Astrocyte of the spinal cord (primary cell): ENCODE measurements at regions not wholly inside any gene's neighbourhood (a gene's known extent, or its start where the extent isn't known, plus 50 kb on each side); places are given as distances from the start of the nearest gene placed in this dataset.

Experiments
- DNase-seq: peaks from one replicate; pipeline ENCODE4 v3.0.0; 2011; ENCODE audit warnings: low read depth, low spot score
- H3K4me3 ChIP-seq: 2 replicates; pipeline ENCODE4 v1.5.1; 2011; ENCODE audit warnings: low read depth, mild to moderate bottlenecking, low read length, moderate library complexity
- in situ Hi-C: cut with HindIII; loops from 2 replicates; pipeline ENCODE4 v1.10.0; 2017; ENCODE audit warnings: low sequenced_read_pairs
- TF ChIP-seq, protein P1 (sequence below): IDR thresholded peaks from 2 replicates; pipeline ENCODE4 v1.5.1; 2012; ENCODE audit warnings: low read depth, mild to moderate bottlenecking, low read length, inconsistent platforms

DNA sequence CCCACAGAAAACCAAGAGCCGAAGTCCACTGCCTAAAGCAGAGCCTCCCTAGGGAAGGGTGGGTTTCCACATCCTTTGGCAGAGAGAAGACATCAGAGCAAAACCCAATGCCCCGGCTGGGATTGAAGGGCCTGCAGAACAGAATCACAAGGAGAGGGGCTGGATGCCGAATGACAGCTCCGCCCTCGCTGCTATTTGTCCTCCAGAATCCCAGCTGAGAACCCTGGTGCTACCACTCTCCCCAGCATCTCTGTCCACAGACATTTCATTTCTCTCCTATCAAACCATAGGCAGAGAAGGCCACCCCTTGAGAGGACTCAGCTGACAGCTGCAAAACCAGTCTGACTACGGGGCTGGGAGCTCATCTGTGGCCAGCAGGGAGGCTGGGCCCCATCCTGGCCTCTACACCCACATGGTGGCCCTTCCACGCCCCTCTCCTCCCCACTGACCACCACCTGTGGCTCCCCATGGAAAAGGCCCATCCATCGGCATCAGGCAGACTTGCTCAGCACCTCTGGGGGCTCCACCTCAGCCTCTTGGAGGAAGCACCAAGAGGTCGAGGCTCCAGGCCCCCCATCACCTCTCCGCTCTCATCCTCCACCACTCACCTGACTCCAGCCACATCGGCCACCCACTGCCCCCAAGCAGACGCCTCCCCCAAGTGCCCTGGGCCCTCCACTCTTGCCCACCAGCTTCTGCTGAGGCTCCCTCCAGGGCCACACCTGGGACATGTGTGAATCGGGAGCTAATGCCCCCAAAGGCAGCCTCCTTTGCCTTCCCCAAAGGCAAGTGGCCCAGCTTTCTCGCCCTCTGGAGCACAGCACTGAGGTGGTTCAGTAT, 288.5 kb downstream of the C16orf95 start:
- no peak overlapping the region for H3K4me3 ChIP-seq

DNA sequence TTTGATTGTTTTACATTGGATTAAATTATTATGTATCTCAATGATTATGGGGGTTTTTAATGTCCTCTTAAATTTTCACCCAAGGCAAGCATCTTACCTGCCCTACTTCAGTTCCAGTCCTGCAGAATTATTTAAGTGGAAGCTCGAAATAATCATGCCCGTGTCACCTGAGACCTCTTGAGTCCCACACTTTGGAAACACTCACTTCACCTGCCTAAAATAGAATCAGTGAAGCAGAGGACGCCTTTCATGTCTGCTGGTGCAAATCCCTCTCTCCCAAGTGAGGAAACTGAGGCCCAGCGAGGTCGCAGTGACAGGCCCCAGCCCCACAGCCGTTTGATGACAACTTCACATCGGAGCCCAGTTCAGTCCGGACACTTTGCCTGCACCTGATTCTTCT, 284.6 kb downstream of the C16orf95 start:
- in situ Hi-C loops = no loop called here
- DNase-seq = no peak
- TF ChIP-seq, protein P1, sequence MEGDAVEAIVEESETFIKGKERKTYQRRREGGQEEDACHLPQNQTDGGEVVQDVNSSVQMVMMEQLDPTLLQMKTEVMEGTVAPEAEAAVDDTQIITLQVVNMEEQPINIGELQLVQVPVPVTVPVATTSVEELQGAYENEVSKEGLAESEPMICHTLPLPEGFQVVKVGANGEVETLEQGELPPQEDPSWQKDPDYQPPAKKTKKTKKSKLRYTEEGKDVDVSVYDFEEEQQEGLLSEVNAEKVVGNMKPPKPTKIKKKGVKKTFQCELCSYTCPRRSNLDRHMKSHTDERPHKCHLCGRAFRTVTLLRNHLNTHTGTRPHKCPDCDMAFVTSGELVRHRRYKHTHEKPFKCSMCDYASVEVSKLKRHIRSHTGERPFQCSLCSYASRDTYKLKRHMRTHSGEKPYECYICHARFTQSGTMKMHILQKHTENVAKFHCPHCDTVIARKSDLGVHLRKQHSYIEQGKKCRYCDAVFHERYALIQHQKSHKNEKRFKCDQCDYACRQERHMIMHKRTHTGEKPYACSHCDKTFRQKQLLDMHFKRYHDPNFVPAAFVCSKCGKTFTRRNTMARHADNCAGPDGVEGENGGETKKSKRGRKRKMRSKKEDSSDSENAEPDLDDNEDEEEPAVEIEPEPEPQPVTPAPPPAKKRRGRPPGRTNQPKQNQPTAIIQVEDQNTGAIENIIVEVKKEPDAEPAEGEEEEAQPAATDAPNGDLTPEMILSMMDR = no peak
- no peak overlapping the region for H3K4me3 ChIP-seq

More for the DNA sequence above, 288.5 kb downstream of the C16orf95 start:
- no peak for DNase-seq
- in situ Hi-C loops = no loop called here
- TF ChIP-seq, protein P1 = no peak

DNA sequence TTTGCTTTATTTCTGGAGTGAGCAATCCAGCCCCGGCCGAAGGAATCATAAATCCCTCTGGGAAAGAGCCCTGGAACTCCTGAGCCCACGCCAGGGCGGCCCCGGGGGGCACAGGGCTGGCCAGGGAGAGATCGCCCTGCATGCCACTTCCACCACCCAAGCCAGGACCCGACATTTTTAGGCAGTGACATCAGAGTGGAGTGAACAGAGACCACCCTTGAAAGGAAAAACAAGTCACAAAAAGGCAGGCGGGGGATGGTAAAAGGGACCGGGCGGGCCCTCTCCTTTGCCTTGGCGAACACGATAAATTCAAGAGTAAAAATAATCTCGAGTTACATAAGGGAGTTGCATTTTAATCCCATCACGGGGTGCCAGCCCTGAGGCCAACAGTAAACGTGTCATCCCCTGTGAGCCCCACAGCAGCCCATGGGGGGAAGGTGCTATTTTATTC, 284.1 kb downstream of the C16orf95 start:
- TF ChIP-seq, protein P1 = no peak
- H3K4me3 ChIP-seq = no peak overlapping the region
- no peak for DNase-seq
- in situ Hi-C loops = no loop called here

DNA sequence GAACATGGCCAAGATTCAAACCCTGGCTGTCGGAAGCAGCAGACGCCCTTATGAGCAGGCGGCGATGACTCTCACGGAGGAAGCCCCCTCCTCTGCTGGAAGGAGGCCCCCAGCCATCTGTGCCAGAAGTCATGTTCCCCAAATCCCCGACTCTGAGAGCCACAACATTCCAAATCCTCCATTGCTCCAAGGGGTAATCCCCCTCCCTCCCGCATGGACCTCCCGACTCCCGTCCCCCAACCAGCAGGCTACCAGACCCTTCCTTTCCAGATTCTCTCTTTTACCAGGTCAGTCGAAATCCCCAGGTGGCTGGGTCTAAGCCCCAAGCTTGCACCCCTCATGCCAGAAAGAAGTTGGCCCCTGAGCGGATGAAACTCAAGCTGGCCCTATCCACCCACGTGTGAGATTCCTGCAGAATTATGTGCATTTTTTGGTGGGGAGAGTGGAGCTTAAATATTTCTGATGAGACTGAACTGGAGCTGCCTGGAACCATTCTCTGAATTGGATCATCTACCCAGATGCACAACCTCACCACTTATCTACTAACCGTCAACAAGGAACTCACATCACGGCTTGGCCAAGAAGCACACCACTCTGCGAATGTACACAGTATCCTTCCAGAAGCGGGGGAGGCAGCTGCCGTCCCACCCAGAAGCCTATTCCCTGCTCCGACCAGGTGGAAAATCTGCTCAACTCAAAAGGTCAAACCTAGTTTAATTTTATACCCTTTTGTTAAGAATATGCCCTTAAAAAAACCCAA, 283.5 kb downstream of the C16orf95 start:
- H3K4me3 ChIP-seq = no peak overlapping the region
- TF ChIP-seq, protein P1 = no peak
- in situ Hi-C loops = no loop called here
- no peak for DNase-seq

DNA sequence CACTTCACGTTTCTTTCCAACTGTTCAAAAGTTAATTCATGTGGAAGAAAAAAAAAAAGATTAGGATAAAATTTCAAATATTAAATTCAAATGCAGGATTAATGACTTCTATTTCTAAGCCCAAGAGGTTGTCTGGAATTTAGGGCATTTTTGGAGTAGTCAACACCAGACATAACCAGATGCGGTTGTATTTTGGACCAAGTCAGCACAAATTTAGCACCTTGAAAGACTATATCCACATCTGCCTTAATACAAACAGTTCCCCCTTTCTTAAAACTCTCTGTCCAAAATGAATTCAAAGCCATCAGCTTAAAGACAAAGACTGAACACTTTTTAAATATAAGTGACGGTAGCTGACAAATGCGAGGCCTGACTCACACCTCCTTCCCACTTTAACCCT, 282.9 kb downstream of the C16orf95 start:
- H3K4me3 ChIP-seq = no peak overlapping the region
- in situ Hi-C loops = no loop called here
- no peak for DNase-seq
- TF ChIP-seq, protein P1 = no peak

DNA sequence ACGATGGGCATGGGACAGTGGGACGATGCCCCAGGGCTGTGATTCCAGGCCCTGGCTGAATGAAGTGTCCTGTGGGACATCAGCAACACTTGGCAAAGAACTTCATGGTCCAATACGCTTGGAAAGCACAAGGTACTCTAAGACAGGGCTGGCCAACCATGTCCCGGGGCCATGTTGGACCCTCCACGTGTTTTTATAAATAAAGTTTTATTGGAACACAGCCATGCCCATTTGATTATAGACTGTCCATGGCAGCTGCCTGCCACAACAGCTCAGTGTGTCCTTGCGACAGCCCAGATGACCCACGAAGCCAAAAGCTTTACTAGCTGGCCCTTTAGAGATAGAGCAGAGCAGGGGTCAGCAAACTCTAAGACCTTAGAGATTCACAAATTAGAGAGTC, 282.1 kb downstream of the C16orf95 start:
- TF ChIP-seq, protein P1 = no peak
- in situ Hi-C loops = no loop called here
- no peak overlapping the region for H3K4me3 ChIP-seq
- no peak for DNase-seq
